ENCODE measurements at regions not wholly inside any gene's neighbourhood (a gene's known extent, or its start where the extent isn't known, plus 50 kb on each side); places are given as distances from the start of the nearest gene placed in this dataset.

- Histone ChIP-seq H3K4me2 (no peak overlapping the region), H3K9ac (no peak overlapping the region), H4K20me1 (ENCODE audit: insufficient read depth) (no peaks in the 10 kb centered on the region), H3K4me3 (ENCODE audit: low read depth in 2 of 2, low read length in 1 of 2) (no peak overlapping the region), H3F3A (replicated peaks; ENCODE audit: insufficient read depth) (no peaks in the 10 kb centered on the region), H3K9me2 (no peaks in the 10 kb centered on the region), H3K4me1 (ENCODE audit: control insufficient read depth in 1 of 2, insufficient read depth in 2 of 2, low read depth in 1 of 2, low read length in 1 of 2) (peaks cover 8 to 54% of the 10 kb centered on the region in 2 experiments; a peak in 3 of 4 replicates), H3K27me3 (ENCODE audit: insufficient read depth) (peaks cover 54% of the 10 kb centered on the region), H3K79me2 (ENCODE audit: insufficient read depth) (no peaks in the 10 kb centered on the region), H3K36me3 (replicated peaks in 1 of 2; ENCODE audit: control insufficient read depth in 1 of 2, insufficient read depth in 2 of 2, low read length in 1 of 2) (no peaks in the 10 kb centered on the region), H3K9me3 (no peaks in the 10 kb centered on the region), H2AFZ (ENCODE audit: low read depth) (no peak overlapping the region), H3K27ac (ENCODE audit: low read depth in 2 of 2, low read length in 1 of 2) (peak overlapping the region in 1 of 2 experiments; percentile 86; a peak in 2 of 4 replicates)
- TF ChIP-seq POLR2AphosphoS5 (IDR thresholded peaks at IDR 0.05; ENCODE audit: low read depth, low read length), result no peak
- no peak for TF ChIP-seq EZH2phosphoT487 (IDR thresholded peaks at IDR 0.05; ENCODE audit: borderline replicate concordance, low read depth)
- TF ChIP-seq, protein P1, sequence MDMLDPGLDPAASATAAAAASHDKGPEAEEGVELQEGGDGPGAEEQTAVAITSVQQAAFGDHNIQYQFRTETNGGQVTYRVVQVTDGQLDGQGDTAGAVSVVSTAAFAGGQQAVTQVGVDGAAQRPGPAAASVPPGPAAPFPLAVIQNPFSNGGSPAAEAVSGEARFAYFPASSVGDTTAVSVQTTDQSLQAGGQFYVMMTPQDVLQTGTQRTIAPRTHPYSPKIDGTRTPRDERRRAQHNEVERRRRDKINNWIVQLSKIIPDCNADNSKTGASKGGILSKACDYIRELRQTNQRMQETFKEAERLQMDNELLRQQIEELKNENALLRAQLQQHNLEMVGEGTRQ (IDR thresholded peaks at IDR 0.05; ENCODE audit: borderline replicate concordance, low read depth, low read length), result no peak
- TF ChIP-seq NFIC (IDR thresholded peaks at IDR 0.05; ENCODE audit: borderline replicate concordance), result no peak
- no peak for TF ChIP-seq YY1 (IDR thresholded peaks at IDR 0.05; ENCODE audit: low read depth)
- TF ChIP-seq, protein P2, sequence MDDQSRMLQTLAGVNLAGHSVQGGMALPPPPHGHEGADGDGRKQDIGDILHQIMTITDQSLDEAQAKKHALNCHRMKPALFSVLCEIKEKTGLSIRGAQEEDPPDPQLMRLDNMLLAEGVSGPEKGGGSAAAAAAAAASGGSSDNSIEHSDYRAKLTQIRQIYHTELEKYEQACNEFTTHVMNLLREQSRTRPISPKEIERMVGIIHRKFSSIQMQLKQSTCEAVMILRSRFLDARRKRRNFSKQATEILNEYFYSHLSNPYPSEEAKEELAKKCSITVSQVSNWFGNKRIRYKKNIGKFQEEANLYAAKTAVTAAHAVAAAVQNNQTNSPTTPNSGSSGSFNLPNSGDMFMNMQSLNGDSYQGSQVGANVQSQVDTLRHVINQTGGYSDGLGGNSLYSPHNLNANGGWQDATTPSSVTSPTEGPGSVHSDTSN (IDR thresholded peaks at IDR 0.05), result no peak
- no peak for TF ChIP-seq TAF1 (IDR thresholded peaks at IDR 0.05; ENCODE audit: borderline replicate concordance, low read depth, low read length)
- TF ChIP-seq CHD2 (IDR thresholded peaks at IDR 0.05; ENCODE audit: low read length, partially characterized antibody), result no peak
- no peak for TF ChIP-seq GABPA (IDR thresholded peaks at IDR 0.05; ENCODE audit: low read depth)
- TF ChIP-seq RAD21 (IDR thresholded peaks at IDR 0.05; ENCODE audit: low read length), result no peak
- TF ChIP-seq TEAD4 (IDR thresholded peaks at IDR 0.05; ENCODE audit: borderline replicate concordance, insufficient read depth), result no peak
- no peak for TF ChIP-seq USF1 (IDR thresholded peaks at IDR 0.05; ENCODE audit: borderline replicate concordance, low read depth)
- no peak for TF ChIP-seq RXRA (IDR thresholded peaks at IDR 0.05; ENCODE audit: borderline replicate concordance, low read depth)
- TF ChIP-seq GATA2 (CRISPR knock-in tag; IDR thresholded peaks at IDR 0.05), result no peak
- no peak for DNase-seq
- WGBS (ENCODE audit: low lambda C conversion rate), result 52% methylated on average over 6 of the region's 6 CpGs
- POLR2A ChIA-PET, result interaction anchor here (1.1 to 2.8 kb wide), 3 partner anchors 9 to 21 kb away, joined by 3 to 26 read pairs (median 5); no protein-coding TSS in a partner anchor
- CTCF ChIA-PET, result interaction anchor here (1.2 to 1.6 kb wide), 3 partner anchors 10 to 101 kb away, joined by 3 to 5 read pairs (median 3); no protein-coding TSS in a partner anchor
Measured at GRCh38 chrX:40165861-40166260, 68.1 kb upstream of the BCOR start.

DNA sequence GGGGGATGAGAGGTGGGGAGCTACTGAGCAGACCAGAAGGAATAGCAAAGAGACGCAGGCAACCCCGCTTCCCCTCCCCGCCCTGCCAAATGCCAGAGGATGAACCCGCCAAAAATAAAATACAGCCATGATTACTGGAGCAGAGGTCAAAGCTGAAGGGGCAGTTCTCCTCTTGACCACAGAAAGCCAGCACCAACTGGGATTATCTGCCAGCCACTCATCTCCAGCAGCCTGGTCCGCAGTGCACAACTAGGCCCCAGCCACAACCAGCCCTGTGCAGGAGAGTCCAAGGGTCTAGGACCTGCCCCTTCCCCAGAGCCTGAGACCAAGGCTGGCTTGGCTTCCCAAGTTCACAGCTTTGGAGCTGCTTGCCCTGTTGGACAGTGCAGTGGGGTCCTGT is 67.4 kb upstream of the BCOR start:
- Histone ChIP-seq H3K9me3 (no peaks in the 10 kb centered on the region), H4K20me1 (ENCODE audit: insufficient read depth) (no peaks in the 10 kb centered on the region), H3K4me3 (ENCODE audit: low read depth in 2 of 2, low read length in 1 of 2) (no peak overlapping the region), H3K9me2 (no peaks in the 10 kb centered on the region), H3K27ac (ENCODE audit: low read depth in 2 of 2, low read length in 1 of 2) (peak overlapping the region in 1 of 2 experiments; percentile 61; a peak in 2 of 4 replicates), H3K36me3 (replicated peaks in 1 of 2; ENCODE audit: control insufficient read depth in 1 of 2, insufficient read depth in 2 of 2, low read length in 1 of 2) (no peaks in the 10 kb centered on the region), H3F3A (replicated peaks; ENCODE audit: insufficient read depth) (no peaks in the 10 kb centered on the region), H3K4me1 (ENCODE audit: control insufficient read depth in 1 of 2, insufficient read depth in 2 of 2, low read depth in 1 of 2, low read length in 1 of 2) (peaks cover 8 to 54% of the 10 kb centered on the region in 2 experiments; a peak in 3 of 4 replicates), H3K27me3 (ENCODE audit: insufficient read depth) (peaks cover 51% of the 10 kb centered on the region), H3K4me2 (no peak overlapping the region), H2AFZ (ENCODE audit: low read depth) (no peak overlapping the region), H3K79me2 (ENCODE audit: insufficient read depth) (no peaks in the 10 kb centered on the region), H3K9ac (no peak overlapping the region)
- ChIA-PET POLR2A (interaction anchor here (1.3 to 2.8 kb wide), 4 partner anchors 10 to 71 kb away, joined by 3 to 26 read pairs (median 4); no protein-coding TSS in a partner anchor), CTCF (interaction anchor here (0.7 to 1.6 kb wide), 6 partner anchors 11 to 101 kb away, joined by 3 to 5 read pairs (median 4); no protein-coding TSS in a partner anchor)
- 69% methylated on average over 4 of the region's 5 CpGs for WGBS (ENCODE audit: low lambda C conversion rate)
- DNase-seq, result no peak
- TF ChIP-seq FOSL2 (IDR thresholded peaks at IDR 0.05; ENCODE audit: borderline replicate concordance, low read depth) (no peak), FOXJ3 (CRISPR knock-in tag; IDR thresholded peaks at IDR 0.05) (no peak)

Measured in SK-N-SH (cell line).